ENCODE measurements at regions not wholly inside any gene's neighbourhood (a gene's known extent, or its start where the extent isn't known, plus 50 kb on each side); places are given as distances from the start of the nearest gene placed in this dataset.
A peak's percentile ranks its signal among the peaks of the same experiment; 100 is the strongest.
"Not testable (repeated sequence)": the region's sequence is repeated elsewhere in the genome, so short reads cannot be mapped to it uniquely, and the experiment has no call there.

- DNase-seq (ENCODE audit: unreplicated experiment) = no peak
- BruUV-seq (replicated peaks) = no TSS peak
- intact Hi-C loops (cut with micrococcal nuclease) = loop anchor here (10.0 kb wide), 2 partner anchors 168 to 972 kb away; no protein-coding TSS in a partner anchor
- H3K4me1 Mint-ChIP-seq (ENCODE audit: insufficient read depth, unreplicated experiment) = no peaks in the 10 kb centered on the region
- no peaks in the 10 kb centered on the region for H3K9me3 Mint-ChIP-seq (ENCODE audit: unreplicated experiment)
- CTCF ChIA-PET = no interaction called here
- POLR2A ChIA-PET = no interaction called here
- H3K36me3 Mint-ChIP-seq (ENCODE audit: insufficient read depth, unreplicated experiment) = no peaks in the 10 kb centered on the region
- H3K4me3 Mint-ChIP-seq (ENCODE audit: unreplicated experiment) = no peak overlapping the region
- no peak for TF ChIP-seq CTCF (IDR thresholded peaks at IDR 0.05; ENCODE audit: unreplicated experiment)
- no peak overlapping the region for H3K27ac Mint-ChIP-seq (ENCODE audit: low read depth, unreplicated experiment)
- H3K27me3 Mint-ChIP-seq (ENCODE audit: insufficient read depth, unreplicated experiment) = no peaks in the 10 kb centered on the region
These were observed 311.9 kb downstream of the COL11A1 start for GRCh38 chr1:102796429-102796828.

- peak; percentile 30 for DNase-seq (ENCODE audit: unreplicated experiment)
- no peaks in the 10 kb centered on the region for H3K36me3 Mint-ChIP-seq (ENCODE audit: insufficient read depth, unreplicated experiment)
- no peaks in the 10 kb centered on the region for H3K9me3 Mint-ChIP-seq (ENCODE audit: unreplicated experiment)
- ChIA-PET POLR2A (no interaction called here), CTCF (no interaction called here)
- H3K4me3 Mint-ChIP-seq (ENCODE audit: unreplicated experiment) = no peak overlapping the region
- TF ChIP-seq CTCF (IDR thresholded peaks at IDR 0.05; ENCODE audit: unreplicated experiment) = peak; percentile 6
- no peaks in the 10 kb centered on the region for H3K27me3 Mint-ChIP-seq (ENCODE audit: insufficient read depth, unreplicated experiment)
- no TSS peak for BruUV-seq (replicated peaks)
- H3K4me1 Mint-ChIP-seq (ENCODE audit: insufficient read depth, unreplicated experiment) = no peaks in the 10 kb centered on the region
- no peak overlapping the region for H3K27ac Mint-ChIP-seq (ENCODE audit: low read depth, unreplicated experiment)
- intact Hi-C loops (cut with micrococcal nuclease) = loop anchor here (2.0 to 10.0 kb wide), 3 partner anchors 174 to 1138 kb away; no protein-coding TSS in a partner anchor
These were observed 317.3 kb downstream of the COL11A1 start for GRCh38 chr1:102790997-102791396.

GRCh38 chr1:102789951-102790350, 318.4 kb downstream of the COL11A1 start:
- CTCF ChIA-PET; H3K4me3 Mint-ChIP-seq (ENCODE audit: unreplicated experiment); POLR2A ChIA-PET; H3K9me3 Mint-ChIP-seq (ENCODE audit: unreplicated experiment); H3K27ac Mint-ChIP-seq (ENCODE audit: low read depth, unreplicated experiment); DNase-seq (ENCODE audit: unreplicated experiment); BruUV-seq (replicated peaks); H3K4me1 Mint-ChIP-seq (ENCODE audit: insufficient read depth, unreplicated experiment); H3K27me3 Mint-ChIP-seq (ENCODE audit: insufficient read depth, unreplicated experiment); H3K36me3 Mint-ChIP-seq (ENCODE audit: insufficient read depth, unreplicated experiment): not testable (repeated sequence)
- intact Hi-C loops (cut with micrococcal nuclease) = loop anchor here (2.0 to 10.0 kb wide), 3 partner anchors 175 to 1137 kb away; no protein-coding TSS in a partner anchor

GRCh38 chr1:102783487-102783886, 324.8 kb downstream of the COL11A1 start:
- intact Hi-C loops (cut with micrococcal nuclease) = no loop called here
- POLR2A ChIA-PET = no interaction called here

More at GRCh38 chr1:102783487-102783886, 324.8 kb downstream of the COL11A1 start:
- no peak for TF ChIP-seq CTCF (IDR thresholded peaks at IDR 0.05; ENCODE audit: unreplicated experiment)
- H3K9me3 Mint-ChIP-seq (ENCODE audit: unreplicated experiment) = peaks cover 26% of the 10 kb centered on the region
- no peak overlapping the region for H3K4me3 Mint-ChIP-seq (ENCODE audit: unreplicated experiment)
- BruUV-seq (replicated peaks) = no TSS peak
- no peaks in the 10 kb centered on the region for H3K36me3 Mint-ChIP-seq (ENCODE audit: insufficient read depth, unreplicated experiment)
- H3K27ac Mint-ChIP-seq (ENCODE audit: low read depth, unreplicated experiment) = no peak overlapping the region
- no peak for DNase-seq (ENCODE audit: unreplicated experiment)
- H3K4me1 Mint-ChIP-seq (ENCODE audit: insufficient read depth, unreplicated experiment) = no peaks in the 10 kb centered on the region
- no peaks in the 10 kb centered on the region for H3K27me3 Mint-ChIP-seq (ENCODE audit: insufficient read depth, unreplicated experiment)
- CTCF ChIA-PET = no interaction called here

All from MCF 10A (cell line).